IPS-18a (cell line): ENCODE measurements at regions not wholly inside any gene's neighbourhood (a gene's known extent, or its start where the extent isn't known, plus 50 kb on each side); places are given as distances from the start of the nearest gene placed in this dataset.

Experiments used
- H3K27ac ChIP-seq: one replicate; pipeline ENCODE4 v1.5.1; 2013; ENCODE audit warnings: low read length
- H3K27me3 ChIP-seq: one replicate; pipeline ENCODE4 v1.6.1; 2013; ENCODE audit warnings: mild to moderate bottlenecking, low read length; ENCODE audit not compliant: control insufficient read depth, insufficient read depth
- H3K36me3 ChIP-seq: one replicate; pipeline ENCODE4 v1.6.1; 2013; ENCODE audit warnings: low read depth, low read length; ENCODE audit not compliant: control insufficient read depth
- H3K4me1 ChIP-seq: one replicate; pipeline ENCODE4 v1.6.1; 2013; ENCODE audit warnings: low read depth, low read length; ENCODE audit not compliant: control insufficient read depth
- H3K4me3 ChIP-seq: one replicate; pipeline ENCODE4 v1.5.1; 2013; ENCODE audit warnings: low read length
- H3K9ac ChIP-seq: one replicate; pipeline ENCODE4 v1.6.1; 2013; ENCODE audit warnings: mild to moderate bottlenecking, low read length, moderate library complexity
- H3K9me3 ChIP-seq: one replicate; pipeline ENCODE4 v1.6.1; 2013; ENCODE audit warnings: low read depth, low read length; ENCODE audit not compliant: control insufficient read depth

DNA sequence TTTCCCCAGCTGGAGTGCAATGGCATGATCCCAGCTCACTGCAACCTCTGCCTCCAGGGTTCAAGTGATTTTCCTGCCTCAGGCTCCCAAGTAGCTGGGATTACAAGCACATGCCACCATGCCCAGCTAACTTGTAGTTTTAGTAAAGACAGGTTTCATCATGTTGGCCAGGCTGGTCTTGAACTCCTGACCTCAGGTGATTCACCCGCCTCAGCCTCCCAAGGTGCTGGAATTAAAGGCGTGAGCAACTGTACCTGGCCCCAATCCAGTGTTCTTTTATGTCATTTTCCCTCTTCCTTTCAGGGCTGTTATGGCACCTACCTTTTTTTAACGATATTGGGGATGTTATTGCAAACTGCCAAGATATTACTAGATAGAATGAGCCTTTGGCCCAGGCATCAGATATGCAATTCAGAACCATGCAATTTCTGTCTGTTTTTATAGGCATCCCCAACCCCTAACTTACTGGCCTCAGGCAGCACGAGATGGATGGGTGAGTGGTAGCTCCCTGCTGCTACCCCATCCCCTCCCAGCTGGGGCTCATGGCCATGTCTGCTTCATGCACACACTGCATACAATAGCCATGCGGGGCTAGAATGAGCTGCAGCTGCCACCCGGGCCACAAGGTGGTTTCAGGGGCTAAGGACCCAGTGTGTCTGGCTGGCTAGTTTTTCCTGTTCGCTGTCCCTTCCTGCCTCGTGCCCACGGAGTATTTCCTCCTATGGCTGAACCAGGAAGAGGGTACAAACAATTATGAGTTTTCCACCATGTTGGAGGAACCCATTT lies 1080.1 kb upstream of the SORCS1 start:
- H3K9me3 ChIP-seq, result peaks cover 18% of the 10 kb centered on the region

DNA sequence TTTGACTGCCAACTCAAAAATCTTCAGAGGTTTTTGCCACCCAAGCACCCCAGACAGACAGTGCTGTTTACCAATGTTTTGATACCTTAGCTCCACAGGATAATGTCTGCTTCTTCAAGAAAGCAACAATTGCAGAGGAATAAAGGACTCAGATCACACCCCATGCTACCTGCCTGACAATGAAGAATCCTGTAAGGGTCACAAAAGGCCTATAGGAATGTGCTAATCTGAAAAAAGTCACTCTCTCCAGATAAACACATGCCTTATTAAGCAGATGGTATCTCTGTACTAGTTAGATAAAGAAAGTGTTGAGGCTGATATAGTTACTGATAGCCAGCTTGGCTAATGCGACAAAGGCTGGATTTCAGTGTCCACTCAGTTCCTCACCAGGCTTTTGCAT lies 1076.7 kb upstream of the SORCS1 start:
- no peaks in the 10 kb centered on the region for H3K27me3 ChIP-seq
- no peak overlapping the region for H3K27ac ChIP-seq
- H3K4me1 ChIP-seq, result peaks cover 5% of the 10 kb centered on the region
- H3K9ac ChIP-seq, result no peak overlapping the region
- H3K36me3 ChIP-seq, result no peaks in the 10 kb centered on the region
- peaks cover 12% of the 10 kb centered on the region for H3K9me3 ChIP-seq
- H3K4me3 ChIP-seq, result no peak overlapping the region

More for the DNA sequence above, 1080.1 kb upstream of the SORCS1 start:
- Histone ChIP-seq H3K9ac (no peak overlapping the region), H3K4me1 (peaks cover 5% of the 10 kb centered on the region), H3K27ac (no peak overlapping the region), H3K4me3 (no peak overlapping the region), H3K27me3 (no peaks in the 10 kb centered on the region), H3K36me3 (no peaks in the 10 kb centered on the region)

DNA sequence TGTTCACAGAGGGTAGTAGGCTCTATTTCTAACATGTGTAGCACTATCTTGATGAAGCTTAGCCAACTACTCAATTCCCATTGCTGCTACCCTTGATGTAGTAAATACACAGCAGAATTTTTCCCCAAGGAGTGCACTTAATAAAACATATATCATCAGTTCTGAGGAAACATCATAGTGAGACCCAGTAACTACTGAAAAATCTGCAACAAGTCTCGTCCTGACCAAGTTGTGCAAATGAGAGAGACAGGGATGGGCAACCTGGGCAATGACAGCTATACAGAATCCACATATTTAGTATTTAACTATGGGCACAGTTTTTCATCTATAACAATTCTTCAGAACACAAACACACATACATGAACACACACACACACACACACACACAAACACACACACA lies 1073.8 kb upstream of the SORCS1 start:
- Histone ChIP-seq H3K4me1 (peaks cover 5% of the 10 kb centered on the region), H3K27ac (no peak overlapping the region), H3K36me3 (no peaks in the 10 kb centered on the region), H3K27me3 (no peaks in the 10 kb centered on the region), H3K4me3 (no peak overlapping the region), H3K9me3 (peaks cover 2% of the 10 kb centered on the region), H3K9ac (no peak overlapping the region)

GRCh38 chr10:108230478-108231170 lies 1066.1 kb upstream of the SORCS1 start:
- Histone ChIP-seq H3K27ac (no peak overlapping the region), H3K4me1 (no peaks in the 10 kb centered on the region)

GRCh38 chr10:108208732-108209131 lies 1044.2 kb upstream of the SORCS1 start:
- Histone ChIP-seq H3K27me3 (no peaks in the 10 kb centered on the region), H3K4me1 (no peaks in the 10 kb centered on the region), H3K9ac (no peak overlapping the region), H3K36me3 (no peaks in the 10 kb centered on the region), H3K9me3 (no peaks in the 10 kb centered on the region), H3K27ac (no peak overlapping the region), H3K4me3 (no peak overlapping the region)

More at GRCh38 chr10:108230478-108231170, 1066.1 kb upstream of the SORCS1 start:
- Histone ChIP-seq H3K9ac (no peak overlapping the region), H3K36me3 (no peaks in the 10 kb centered on the region), H3K9me3 (no peaks in the 10 kb centered on the region), H3K4me3 (no peak overlapping the region), H3K27me3 (no peaks in the 10 kb centered on the region)

DNA sequence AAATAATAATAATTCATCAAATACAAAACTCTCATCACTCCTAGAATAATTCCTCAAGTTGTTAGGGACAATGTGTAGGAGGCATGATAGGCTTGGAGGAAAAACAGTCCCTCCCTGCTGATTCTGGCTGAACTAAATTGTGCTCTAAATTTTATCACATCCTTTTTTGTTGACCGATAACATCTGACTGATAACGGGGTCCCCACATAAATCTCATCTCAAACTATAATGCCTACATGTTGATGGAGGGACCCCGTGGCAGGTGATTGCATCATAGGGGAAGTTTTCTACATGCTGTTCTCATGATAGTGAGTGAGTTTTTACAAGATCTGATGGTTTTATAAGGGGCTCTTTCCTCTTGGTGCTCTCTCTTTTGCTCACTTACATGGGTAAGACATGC lies 1043.5 kb upstream of the SORCS1 start:
- no peaks in the 10 kb centered on the region for H3K27me3 ChIP-seq
- H3K9ac ChIP-seq, result no peak overlapping the region
- H3K27ac ChIP-seq, result no peak overlapping the region
- no peaks in the 10 kb centered on the region for H3K9me3 ChIP-seq
- H3K4me1 ChIP-seq, result no peaks in the 10 kb centered on the region
- H3K4me3 ChIP-seq, result no peak overlapping the region
- H3K36me3 ChIP-seq, result no peaks in the 10 kb centered on the region

GRCh38 chr10:108204528-108205305 lies 1040.2 kb upstream of the SORCS1 start:
- Histone ChIP-seq H3K27me3 (no peaks in the 10 kb centered on the region), H3K36me3 (no peaks in the 10 kb centered on the region), H3K9ac (no peak overlapping the region), H3K27ac (no peak overlapping the region), H3K4me3 (no peak overlapping the region), H3K9me3 (no peaks in the 10 kb centered on the region), H3K4me1 (no peaks in the 10 kb centered on the region)

DNA sequence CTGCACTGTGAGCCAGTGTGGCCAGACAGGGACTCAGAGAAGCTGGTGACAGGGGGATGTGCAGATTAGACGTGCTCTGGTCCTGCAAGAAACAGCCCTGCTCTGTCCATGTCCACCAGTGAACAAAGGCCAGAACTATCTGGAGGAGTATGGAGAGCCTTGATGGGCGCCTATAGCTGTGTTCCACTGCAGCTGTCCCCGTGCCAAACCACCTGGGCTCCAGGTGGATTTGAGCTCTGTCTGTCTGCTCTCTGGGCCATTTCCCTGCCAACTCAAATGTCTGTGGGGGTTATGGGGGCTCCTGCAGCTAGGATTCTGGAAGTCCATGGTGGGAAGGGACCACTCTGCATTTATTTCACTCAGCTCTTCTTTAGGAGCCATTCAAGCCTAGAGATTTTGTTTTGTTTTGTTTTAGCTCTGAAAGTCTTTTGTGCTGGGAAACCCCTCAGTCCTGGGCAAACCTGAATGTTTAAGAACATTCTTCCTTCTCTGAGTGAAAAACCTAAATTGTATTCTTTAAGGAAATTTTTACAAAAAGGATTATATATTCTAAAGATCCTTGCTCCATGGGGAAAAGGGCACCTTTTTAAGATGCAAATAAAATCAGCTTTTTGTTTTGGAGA lies 1039.5 kb upstream of the SORCS1 start:
- no peaks in the 10 kb centered on the region for H3K36me3 ChIP-seq
- no peaks in the 10 kb centered on the region for H3K4me1 ChIP-seq
- peak overlapping the region; percentile 20 for H3K27ac ChIP-seq
- no peak overlapping the region for H3K9ac ChIP-seq
- no peaks in the 10 kb centered on the region for H3K9me3 ChIP-seq
- H3K4me3 ChIP-seq, result no peak overlapping the region
- H3K27me3 ChIP-seq, result no peaks in the 10 kb centered on the region

- H3K4me3 ChIP-seq, result no peak overlapping the region
- H3K9ac ChIP-seq, result no peak overlapping the region
- H3K9me3 ChIP-seq, result no peaks in the 10 kb centered on the region
- H3K36me3 ChIP-seq, result no peaks in the 10 kb centered on the region
- H3K27me3 ChIP-seq, result no peaks in the 10 kb centered on the region
- no peak overlapping the region for H3K27ac ChIP-seq
- no peaks in the 10 kb centered on the region for H3K4me1 ChIP-seq
Observed at GRCh38 chr10:108187408-108188012, 1023.0 kb upstream of the SORCS1 start.

DNA sequence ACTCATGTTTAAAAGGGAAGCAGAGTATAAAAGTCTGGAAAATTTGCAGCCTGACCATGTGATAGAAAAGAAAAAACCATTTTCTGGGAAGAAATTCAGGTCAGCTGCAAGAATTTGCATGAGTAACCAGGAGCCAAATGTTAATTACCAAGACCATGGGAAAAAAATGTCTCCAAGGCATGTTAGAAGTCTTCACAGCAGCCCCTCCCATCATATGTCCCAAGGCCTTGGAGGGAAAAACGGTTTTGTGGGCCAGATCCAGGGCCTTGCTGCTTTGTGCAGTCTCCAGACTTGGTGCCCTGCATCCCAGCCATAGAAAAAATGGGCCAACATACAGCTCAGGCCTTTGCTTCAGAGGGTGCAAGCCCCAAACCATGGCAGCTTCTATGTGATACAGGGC lies 1019.6 kb upstream of the SORCS1 start:
- H3K36me3 ChIP-seq, result no peaks in the 10 kb centered on the region
- no peak overlapping the region for H3K4me3 ChIP-seq
- H3K27ac ChIP-seq, result no peak overlapping the region
- H3K9me3 ChIP-seq, result no peaks in the 10 kb centered on the region
- no peak overlapping the region for H3K9ac ChIP-seq
- no peaks in the 10 kb centered on the region for H3K4me1 ChIP-seq
- H3K27me3 ChIP-seq, result no peaks in the 10 kb centered on the region

GRCh38 chr10:108180878-108181277 lies 1016.4 kb upstream of the SORCS1 start:
- H3K27me3 ChIP-seq, result no peaks in the 10 kb centered on the region
- H3K36me3 ChIP-seq, result no peaks in the 10 kb centered on the region
- H3K27ac ChIP-seq, result no peak overlapping the region
- H3K4me1 ChIP-seq, result no peaks in the 10 kb centered on the region
- no peaks in the 10 kb centered on the region for H3K9me3 ChIP-seq
- H3K4me3 ChIP-seq, result no peak overlapping the region
- H3K9ac ChIP-seq, result no peak overlapping the region
